DOHH2 (cell line): ENCODE measurements at regions not wholly inside any gene's neighbourhood (a gene's known extent, or its start where the extent isn't known, plus 50 kb on each side); places are given as distances from the start of the nearest gene placed in this dataset.

ENCODE experiments used
- H3F3A ChIP-seq: fragments of 200-600 bp; sonication (generic), shearing (Covaris generic); 2 replicates; pipeline ENCODE4 v1.6.0; 2016; ENCODE audit warnings: antibody characterized with exemption, mild to moderate bottlenecking; ENCODE audit not compliant: control insufficient read depth, insufficient read depth
- H3K27ac ChIP-seq: fragments of 200-600 bp; sonication (generic); 2 replicates; pipeline ENCODE4 v1.5.1; 2014; ENCODE audit warnings: low read depth, mild to moderate bottlenecking, low read length, moderate library complexity
- H3K27me3 ChIP-seq: fragments of 200-600 bp; sonication (generic); 2 replicates; pipeline ENCODE4 v1.6.1; 2014; ENCODE audit warnings: mild to moderate bottlenecking, low read length, mixed read lengths; ENCODE audit not compliant: control insufficient read depth
- H3K36me3 ChIP-seq: fragments of 200-600 bp; sonication (generic); 2 replicates; pipeline ENCODE4 v1.6.1; 2014; ENCODE audit warnings: mild to moderate bottlenecking, low read length, moderate library complexity, mixed read lengths; ENCODE audit not compliant: control insufficient read depth
- H3K4me1 ChIP-seq: fragments of 200-600 bp; sonication (generic); 2 replicates; pipeline ENCODE4 v1.6.1; 2014; ENCODE audit warnings: mild to moderate bottlenecking, low read length, mixed read lengths; ENCODE audit not compliant: control insufficient read depth
- H3K4me2 ChIP-seq: fragments of 200-600 bp; sonication (generic); 2 replicates; pipeline ENCODE4 v1.6.0; 2014; ENCODE audit warnings: mild to moderate bottlenecking, low read length, moderate library complexity
- H3K4me3 ChIP-seq: fragments of 200-600 bp; sonication (generic); 2 replicates; pipeline ENCODE4 v1.5.1; 2014; ENCODE audit warnings: mild to moderate bottlenecking, low read length, mixed read lengths
- H3K79me2 ChIP-seq: fragments of 200-600 bp; sonication (generic); 2 replicates; pipeline ENCODE4 v1.6.1; 2014; ENCODE audit warnings: mild to moderate bottlenecking, low read length, mixed read lengths; ENCODE audit not compliant: control insufficient read depth
- H3K9me2 ChIP-seq: fragments of 200-600 bp; sonication (generic); replicated peaks from 2 replicates; pipeline ENCODE4 v1.6.1; 2014; ENCODE audit warnings: mild to moderate bottlenecking, low read length, mixed read lengths; ENCODE audit not compliant: control insufficient read depth
- H3K9me3 ChIP-seq: fragments of 200-600 bp; sonication (generic); 2 replicates; pipeline ENCODE4 v1.6.1; 2014; ENCODE audit warnings: antibody characterized with exemption, low read length, mixed read lengths; ENCODE audit not compliant: control insufficient read depth, insufficient read depth
- H4K20me1 ChIP-seq: fragments of 200-600 bp; sonication (generic); 2 replicates; pipeline ENCODE4 v1.6.0; 2014; ENCODE audit warnings: low read depth, mild to moderate bottlenecking, antibody characterized with exemption, low read length, moderate library complexity; ENCODE audit not compliant: control insufficient read depth, insufficient read depth
- CTCF ChIP-seq: fragments of 200-600 bp; sonication (generic); IDR thresholded peaks from one replicate; pipeline ENCODE4 v1.5.1; 2014; ENCODE audit warnings: antibody characterized with exemption, mild to moderate bottlenecking, low read depth, low read length; ENCODE audit not compliant: poor library complexity, severe bottlenecking
- EZH2phosphoT487 ChIP-seq: fragments of 200-600 bp; sonication (generic); IDR thresholded peaks from 2 replicates; pipeline ENCODE4 v1.6.1; 2017; ENCODE audit warnings: borderline replicate concordance, mild to moderate bottlenecking, antibody characterized with exemption, low read length, moderate library complexity, mixed read lengths

GRCh38 chr4:116501954-116502353, 583.4 kb downstream of the TRAM1L1 start:
- no peaks in the 10 kb centered on the region for H3K79me2 ChIP-seq
- no peaks in the 10 kb centered on the region for H4K20me1 ChIP-seq
- TF ChIP-seq EZH2phosphoT487 (no peak), CTCF (no peak)
- no peaks in the 10 kb centered on the region for H3K4me1 ChIP-seq
- no peaks in the 10 kb centered on the region for H3K9me3 ChIP-seq
- H3K4me2 ChIP-seq: no peak overlapping the region
- no peak overlapping the region for H3K27ac ChIP-seq
- no peaks in the 10 kb centered on the region for H3F3A ChIP-seq
- no peaks in the 10 kb centered on the region for H3K27me3 ChIP-seq
- H3K9me2 ChIP-seq: no peaks in the 10 kb centered on the region
- H3K36me3 ChIP-seq: no peaks in the 10 kb centered on the region
- H3K4me3 ChIP-seq: no peak overlapping the region

GRCh38 chr4:116500225-116500624, 585.2 kb downstream of the TRAM1L1 start:
- no peak for TF ChIP-seq EZH2phosphoT487
- no peak for TF ChIP-seq CTCF
- H3K4me1 ChIP-seq: no peaks in the 10 kb centered on the region
- H3K36me3 ChIP-seq: no peaks in the 10 kb centered on the region
- H3K9me3 ChIP-seq: no peaks in the 10 kb centered on the region
- no peaks in the 10 kb centered on the region for H3K27me3 ChIP-seq
- no peak overlapping the region for H3K27ac ChIP-seq
- no peaks in the 10 kb centered on the region for H3F3A ChIP-seq
- no peaks in the 10 kb centered on the region; the same call in 1 of the 2 replicates for H3K9me2 ChIP-seq
- H3K79me2 ChIP-seq: no peaks in the 10 kb centered on the region
- H3K4me3 ChIP-seq: no peak overlapping the region
- no peaks in the 10 kb centered on the region for H4K20me1 ChIP-seq
- H3K4me2 ChIP-seq: no peak overlapping the region

GRCh38 chr4:116489739-116490138, 595.6 kb downstream of the TRAM1L1 start:
- Histone ChIP-seq H4K20me1 (no peaks in the 10 kb centered on the region), H3K9me2 (no peaks in the 10 kb centered on the region), H3K9me3 (no peaks in the 10 kb centered on the region), H3K27me3 (no peaks in the 10 kb centered on the region), H3K27ac (no peak overlapping the region), H3K79me2 (no peaks in the 10 kb centered on the region), H3K4me2 (no peak overlapping the region), H3K4me1 (no peaks in the 10 kb centered on the region), H3K36me3 (no peaks in the 10 kb centered on the region), H3K4me3 (no peak overlapping the region), H3F3A (no peaks in the 10 kb centered on the region)
- TF ChIP-seq CTCF: no peak
- TF ChIP-seq EZH2phosphoT487: no peak

GRCh38 chr4:116486401-116486800, 599.0 kb downstream of the TRAM1L1 start:
- no peak overlapping the region for H3K27ac ChIP-seq
- no peaks in the 10 kb centered on the region for H3F3A ChIP-seq
- H3K4me3 ChIP-seq: no peak overlapping the region
- no peaks in the 10 kb centered on the region for H3K9me2 ChIP-seq
- no peak overlapping the region for H3K4me2 ChIP-seq
- no peaks in the 10 kb centered on the region for H3K36me3 ChIP-seq
- no peaks in the 10 kb centered on the region for H3K79me2 ChIP-seq
- H3K9me3 ChIP-seq: no peaks in the 10 kb centered on the region
- no peaks in the 10 kb centered on the region for H3K27me3 ChIP-seq
- H4K20me1 ChIP-seq: no peaks in the 10 kb centered on the region
- H3K4me1 ChIP-seq: no peaks in the 10 kb centered on the region
- TF ChIP-seq CTCF (no peak), EZH2phosphoT487 (no peak)
